Testis (tissue), 2 donors: ENCODE measurements at regions not wholly inside any gene's neighbourhood (a gene's known extent, or its start where the extent isn't known, plus 50 kb on each side); places are given as distances from the start of the nearest gene placed in this dataset.

ENCODE experiments used
- CTCF ChIP-seq, 3 experiments: fragments of 450-650 bp in 2 of 3; fragments of 200-600 bp in 1 of 3; sonication (generic) in 1 of 3; IDR thresholded peaks; one replicate each; pipeline ENCODE4 v1.5.1; 2016 to 2019; ENCODE audit warnings: antibody characterized with exemption in 3 of 3, mild to moderate bottlenecking in 2 of 3, moderate library complexity in 1 of 3
- POLR2A ChIP-seq: fragments of 450-650 bp; IDR thresholded peaks from one replicate; pipeline ENCODE4 v1.6.1; 2017; ENCODE audit warnings: antibody characterized with exemption, mild to moderate bottlenecking, moderate library complexity

- TF ChIP-seq CTCF (IDR thresholded peaks at IDR 0.05): no peak
- TF ChIP-seq POLR2A: no peak
These were observed 200.9 kb downstream of the MBL2 start for GRCh38 chr10:52571516-52572182.
